ENCODE measurements at regions not wholly inside any gene's neighbourhood (a gene's known extent, or its start where the extent isn't known, plus 50 kb on each side); places are given as distances from the start of the nearest gene placed in this dataset.

GRCh38 chr9:7242126-7242525 is 484.4 kb downstream of the KDM4C start (continued):
- TF ChIP-seq CBX8 (IDR thresholded peaks at IDR 0.05; ENCODE audit: borderline replicate concordance, low read depth, low read length), result no peak

All from H1 (cell line).